PC-9 (cell line): ENCODE measurements at regions not wholly inside any gene's neighbourhood (a gene's known extent, or its start where the extent isn't known, plus 50 kb on each side); places are given as distances from the start of the nearest gene placed in this dataset.
"Not testable (repeated sequence)": the region's sequence is repeated elsewhere in the genome, so short reads cannot be mapped to it uniquely, and the experiment has no call there.

Experiments used
- BruUV-seq: library from RNA; stranded (reverse); fragments of 400-500 nt; replicated peaks from 2 replicates; lab custom pipeline; 2021; lab: Mats Ljungman, UMichigan
- CTCF ChIA-PET: fragments of 300-600 bp; sonication (Branson Sonifier 250); formaldehyde crosslinking; loops from one replicate; lab custom pipeline; 2022; ENCODE audit warnings: antibody characterized with exemption; lab: Charles Lee
- POLR2A ChIA-PET: fragments of 300-600 bp; sonication (Branson Sonifier 250); formaldehyde crosslinking; loops from one replicate; lab custom pipeline; 2022; ENCODE audit warnings: antibody characterized with exemption; ENCODE audit not compliant: unreplicated experiment; lab: Charles Lee
- DNase-seq, 2 experiments: peaks; one replicate each; pipeline versions ENCODE4 v3.0.0 to v3.0.0-alpha.2; 2015 to 2022; ENCODE audit warnings: mixed read lengths in 1 of 2
- H2AFZ ChIP-seq: fragments of 200-600 bp; sonication (generic); 2 replicates; pipeline ENCODE4 v1.8.1; 2017; ENCODE audit warnings: antibody characterized with exemption
- H3F3A ChIP-seq: fragments of 200-600 bp; sonication (generic); 2 replicates; pipeline ENCODE4 v1.8.1; 2017; ENCODE audit warnings: antibody characterized with exemption, mild to moderate bottlenecking, low read depth; ENCODE audit not compliant: insufficient read depth
- H3K27ac ChIP-seq: fragments of 200-600 bp; sonication (generic); 2 replicates; pipeline ENCODE4 v1.6.1; 2016; ENCODE audit warnings: mixed run types
- H3K27me3 ChIP-seq: fragments of 200-600 bp; sonication (generic); 2 replicates; pipeline ENCODE4 v1.6.1; 2016; ENCODE audit warnings: low read depth, mixed run types; ENCODE audit not compliant: insufficient read depth
- H3K36me3 ChIP-seq: fragments of 200-600 bp; sonication (generic); 2 replicates; pipeline ENCODE4 v1.6.1; 2016; ENCODE audit warnings: low read depth, mixed run types
- H3K4me1 ChIP-seq: fragments of 200-600 bp; sonication (generic); replicated peaks from 2 replicates; pipeline ENCODE4 v1.6.1; 2016; ENCODE audit warnings: mixed run types; ENCODE audit not compliant: insufficient read depth
- H3K4me2 ChIP-seq: fragments of 200-600 bp; sonication (generic); 2 replicates; pipeline ENCODE4 v1.6.1; 2017; ENCODE audit warnings: mixed run types
- H3K4me3 ChIP-seq: fragments of 200-600 bp; sonication (generic); 2 replicates; pipeline ENCODE4 v1.6.1; 2016; ENCODE audit warnings: mixed run types
- H3K79me2 ChIP-seq: fragments of 200-600 bp; sonication (generic); 2 replicates; pipeline ENCODE4 v1.6.1; 2017; ENCODE audit warnings: low read depth, mixed run types
- H3K9me2 ChIP-seq: fragments of 200-600 bp; sonication (generic); 2 replicates; pipeline ENCODE4 v1.8.1; 2017; ENCODE audit warnings: mild to moderate bottlenecking; ENCODE audit not compliant: insufficient read depth
- H3K9me3 ChIP-seq: fragments of 200-600 bp; sonication (generic); 2 replicates; pipeline ENCODE4 v1.8.1; 2016; ENCODE audit warnings: low read depth; ENCODE audit not compliant: insufficient read depth
- H4K20me1 ChIP-seq: fragments of 200-600 bp; sonication (generic); 2 replicates; pipeline ENCODE4 v1.8.1; 2017; ENCODE audit not compliant: insufficient read depth
- EZH2 ChIP-seq: fragments of 200-600 bp; sonication (generic); IDR thresholded peaks from 2 replicates; pipeline ENCODE4 v1.8.0; 2017; ENCODE audit warnings: antibody characterized with exemption, low read depth
- intact Hi-C: fragments of 100-400 bp; cut with micrococcal nuclease; formaldehyde crosslinking; loops from one replicate; pipeline ENCODE4 v1.10.0; 2022; ENCODE audit not compliant: unreplicated experiment
- TF ChIP-seq, protein P1 (sequence below): fragments of 200-600 bp; sonication (generic); conservative IDR thresholded peaks from 2 replicates; pipeline ENCODE4 v1.6.1; 2017; ENCODE audit warnings: mixed run types, antibody characterized with exemption, mild to moderate bottlenecking, moderate library complexity

DNA sequence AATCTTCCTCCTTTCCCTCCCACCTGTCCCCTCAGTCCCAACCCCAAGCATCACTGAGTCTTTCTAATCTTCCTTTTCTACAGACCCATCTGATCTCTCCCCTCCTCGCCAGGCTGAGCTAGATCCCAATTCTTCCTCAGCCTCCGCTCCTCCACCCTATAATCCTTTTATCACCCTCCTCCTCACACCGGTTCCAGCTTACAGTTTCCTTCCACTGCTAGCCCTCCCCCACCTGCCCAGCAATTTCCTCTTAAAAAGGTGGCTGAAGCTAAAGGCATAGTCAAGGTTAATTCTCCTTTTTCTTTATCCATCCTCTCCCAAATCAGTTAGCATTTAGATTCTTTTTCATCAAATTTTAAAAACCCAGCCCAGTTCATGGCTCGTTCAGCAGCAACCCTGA, 470.6 kb upstream of the NUDT12 start:
- H2AFZ ChIP-seq, DNase-seq, H3K4me2 ChIP-seq, H3K27me3 ChIP-seq, H3K4me3 ChIP-seq, H3F3A ChIP-seq, H3K27ac ChIP-seq, H4K20me1 ChIP-seq, BruUV-seq, H3K4me1 ChIP-seq, H3K36me3 ChIP-seq, CTCF ChIA-PET, H3K9me3 ChIP-seq, H3K79me2 ChIP-seq, POLR2A ChIA-PET, H3K9me2 ChIP-seq, intact Hi-C loops: not testable (repeated sequence)

DNA sequence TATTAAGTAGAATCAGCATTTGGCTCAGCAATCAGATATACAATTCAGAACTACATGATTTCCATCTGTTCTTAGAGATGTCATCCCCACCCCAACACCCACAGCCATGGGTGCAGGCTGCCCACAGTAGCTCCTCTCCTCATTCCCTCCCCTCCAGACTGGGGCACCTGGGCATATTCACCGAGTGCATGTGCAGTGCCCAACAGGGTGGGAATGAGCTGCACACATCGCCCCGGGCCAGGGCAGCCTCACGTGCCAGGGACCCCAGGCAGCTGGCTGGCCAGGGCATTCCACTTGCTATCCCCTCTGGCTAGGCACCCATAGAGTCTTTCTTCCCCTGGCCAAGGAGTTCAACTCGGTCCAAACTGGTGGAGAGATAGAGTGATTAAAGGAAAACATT, 461.9 kb upstream of the NUDT12 start:
- H3K27ac ChIP-seq = no peak overlapping the region
- DNase-seq = no peak
- no peaks in the 10 kb centered on the region for H4K20me1 ChIP-seq
- no peaks in the 10 kb centered on the region for H3K9me2 ChIP-seq
- no peaks in the 10 kb centered on the region for H3K27me3 ChIP-seq
- no peaks in the 10 kb centered on the region for H3K4me1 ChIP-seq
- POLR2A ChIA-PET = no interaction called here
- no peak overlapping the region for H2AFZ ChIP-seq
- no peaks in the 10 kb centered on the region for H3K9me3 ChIP-seq
- TF ChIP-seq, protein P1, sequence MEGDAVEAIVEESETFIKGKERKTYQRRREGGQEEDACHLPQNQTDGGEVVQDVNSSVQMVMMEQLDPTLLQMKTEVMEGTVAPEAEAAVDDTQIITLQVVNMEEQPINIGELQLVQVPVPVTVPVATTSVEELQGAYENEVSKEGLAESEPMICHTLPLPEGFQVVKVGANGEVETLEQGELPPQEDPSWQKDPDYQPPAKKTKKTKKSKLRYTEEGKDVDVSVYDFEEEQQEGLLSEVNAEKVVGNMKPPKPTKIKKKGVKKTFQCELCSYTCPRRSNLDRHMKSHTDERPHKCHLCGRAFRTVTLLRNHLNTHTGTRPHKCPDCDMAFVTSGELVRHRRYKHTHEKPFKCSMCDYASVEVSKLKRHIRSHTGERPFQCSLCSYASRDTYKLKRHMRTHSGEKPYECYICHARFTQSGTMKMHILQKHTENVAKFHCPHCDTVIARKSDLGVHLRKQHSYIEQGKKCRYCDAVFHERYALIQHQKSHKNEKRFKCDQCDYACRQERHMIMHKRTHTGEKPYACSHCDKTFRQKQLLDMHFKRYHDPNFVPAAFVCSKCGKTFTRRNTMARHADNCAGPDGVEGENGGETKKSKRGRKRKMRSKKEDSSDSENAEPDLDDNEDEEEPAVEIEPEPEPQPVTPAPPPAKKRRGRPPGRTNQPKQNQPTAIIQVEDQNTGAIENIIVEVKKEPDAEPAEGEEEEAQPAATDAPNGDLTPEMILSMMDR = no peak
- TF ChIP-seq EZH2 = no peak
- no peaks in the 10 kb centered on the region for H3K36me3 ChIP-seq
- H3K4me2 ChIP-seq = no peak overlapping the region
- intact Hi-C loops = no loop called here
- CTCF ChIA-PET = no interaction called here
- H3F3A ChIP-seq = no peaks in the 10 kb centered on the region
- no TSS peak for BruUV-seq
- no peaks in the 10 kb centered on the region for H3K79me2 ChIP-seq
- no peak overlapping the region for H3K4me3 ChIP-seq

DNA sequence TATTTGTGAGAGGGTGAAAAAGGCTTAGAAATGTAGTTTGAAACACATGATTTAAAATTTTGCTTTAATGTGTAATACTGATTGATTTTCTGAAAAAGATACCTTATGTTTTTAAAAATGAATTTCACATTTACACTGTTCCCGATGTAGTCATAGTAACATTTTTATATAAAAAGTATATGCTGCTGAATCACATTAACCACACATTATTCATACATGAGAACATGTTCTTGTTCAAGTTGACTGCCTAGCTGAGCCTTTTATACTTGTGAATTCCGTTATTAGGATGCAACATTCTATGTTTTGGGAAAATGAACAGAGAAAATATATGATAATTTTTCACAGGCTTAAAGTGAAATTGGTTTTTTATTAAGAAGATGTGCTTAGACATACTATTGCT, 461.1 kb upstream of the NUDT12 start:
- BruUV-seq = no TSS peak
- intact Hi-C loops = no loop called here
- Histone ChIP-seq H3F3A (no peaks in the 10 kb centered on the region), H3K4me1 (no peaks in the 10 kb centered on the region), H2AFZ (no peak overlapping the region), H3K27me3 (no peaks in the 10 kb centered on the region), H3K4me2 (no peak overlapping the region), H3K79me2 (no peaks in the 10 kb centered on the region), H3K9me3 (no peaks in the 10 kb centered on the region), H3K27ac (no peak overlapping the region), H3K9me2 (no peaks in the 10 kb centered on the region), H3K36me3 (no peaks in the 10 kb centered on the region), H3K4me3 (no peak overlapping the region), H4K20me1 (no peaks in the 10 kb centered on the region)
- CTCF ChIA-PET = no interaction called here
- POLR2A ChIA-PET = no interaction called here
- TF ChIP-seq, protein P1 = no peak
- no peak for TF ChIP-seq EZH2
- no peak for DNase-seq

DNA sequence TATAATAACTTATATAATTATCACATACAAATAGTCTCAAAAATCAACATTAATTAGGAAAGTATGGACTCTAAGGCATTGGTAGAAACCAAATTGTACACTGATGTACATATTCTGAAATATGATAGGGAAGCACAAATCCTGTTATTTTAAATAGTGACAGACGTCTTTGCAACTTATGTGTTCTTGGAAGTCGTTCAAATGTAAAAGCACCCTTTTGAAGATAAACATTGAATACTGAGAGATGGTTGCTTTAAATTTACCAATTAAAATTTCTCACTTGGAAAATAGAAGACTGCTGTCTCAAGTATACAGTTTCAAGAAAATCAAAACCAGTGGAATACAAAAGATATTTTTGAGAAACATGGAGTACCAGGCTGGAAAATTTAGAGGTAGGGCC, 457.4 kb upstream of the NUDT12 start:
- Histone ChIP-seq H3K27me3 (no peaks in the 10 kb centered on the region), H2AFZ (no peak overlapping the region), H4K20me1 (no peaks in the 10 kb centered on the region), H3K9me3 (peaks cover 10% of the 10 kb centered on the region; the same call in 1 of the 2 replicates), H3K36me3 (no peaks in the 10 kb centered on the region), H3K9me2 (no peaks in the 10 kb centered on the region), H3K79me2 (no peaks in the 10 kb centered on the region), H3K27ac (no peak overlapping the region), H3K4me1 (no peaks in the 10 kb centered on the region), H3K4me3 (no peak overlapping the region), H3K4me2 (no peak overlapping the region), H3F3A (no peaks in the 10 kb centered on the region)
- BruUV-seq = no TSS peak
- ChIA-PET CTCF (no interaction called here), POLR2A (no interaction called here)
- TF ChIP-seq EZH2 = no peak
- TF ChIP-seq, protein P1 = no peak
- intact Hi-C loops = no loop called here
- no peak for DNase-seq
